Prostate gland (tissue), 2 donors: ENCODE measurements at regions not wholly inside any gene's neighbourhood (a gene's known extent, or its start where the extent isn't known, plus 50 kb on each side); places are given as distances from the start of the nearest gene placed in this dataset.

Source experiments
- DNase-seq: peaks from one replicate; pipeline ENCODE4 v3.0.0-alpha.2; 2019; ENCODE audit warnings: low spot score
- H3K27ac ChIP-seq, 2 donors: fragments of 200-600 bp; sonication (generic); 2 replicates each; pipeline ENCODE4 v1.5.1; 2017 to 2019
- H3K27me3 ChIP-seq: fragments of 200-600 bp; sonication (generic); replicated peaks from 2 replicates; pipeline ENCODE4 v1.5.1; 2019; ENCODE audit not compliant: insufficient read depth
- H3K36me3 ChIP-seq, 2 donors: fragments of 200-600 bp; sonication (generic); 1 replicate in 1 of 2; 2 replicates in 1 of 2; pipeline versions ENCODE4 v1.5.1 to v1.8.1; 2017 to 2019
- H3K4me1 ChIP-seq: fragments of 200-600 bp; sonication (generic); replicated peaks from 2 replicates; pipeline ENCODE4 v1.5.1; 2019
- H3K4me3 ChIP-seq, 2 donors: fragments of 200-600 bp; sonication (generic); 2 replicates each; pipeline ENCODE4 v1.5.1; 2017 to 2019
- H3K9me3 ChIP-seq: fragments of 200-600 bp; sonication (generic); 2 replicates; pipeline ENCODE4 v1.5.1; 2017
- POLR2A ChIP-seq: fragments of 450-650 bp; IDR thresholded peaks from one replicate; pipeline ENCODE4 v1.6.1; 2016; ENCODE audit warnings: antibody characterized with exemption, mild to moderate bottlenecking
- POLR2AphosphoS5 ChIP-seq: sonication (generic); formaldehyde crosslinking; IDR thresholded peaks from one replicate; pipeline ENCODE4 v1.6.1; 2017; ENCODE audit warnings: antibody characterized with exemption
- WGBS: methylation state at CpG from one replicate; pipeline ENCODE4 v1.1.5; 2018; 5-methylcytosine and 5-hydroxymethylcytosine counted together
- intact Hi-C: fragments of 100-400 bp; cut with DNase I; formaldehyde crosslinking; loops from one replicate; pipeline ENCODE4 v1.14.2; 2022
- TF ChIP-seq, protein P1 (sequence below), 4 experiments: fragments of 200-600 bp in 2 of 4; fragments of 450-650 bp in 2 of 4; sonication (generic) in 2 of 4; IDR thresholded peaks; 1 replicate in 3 of 4; 2 replicates in 1 of 4; pipeline ENCODE4 v1.5.1; 2016 to 2019; ENCODE audit warnings: antibody characterized with exemption in 4 of 4, mild to moderate bottlenecking in 2 of 4, moderate library complexity in 2 of 4

- no peaks in the 10 kb centered on the region for H3K9me3 ChIP-seq
- intact Hi-C loops, result no loop called here
- TF ChIP-seq POLR2A, result no peak
- TF ChIP-seq, protein P1, sequence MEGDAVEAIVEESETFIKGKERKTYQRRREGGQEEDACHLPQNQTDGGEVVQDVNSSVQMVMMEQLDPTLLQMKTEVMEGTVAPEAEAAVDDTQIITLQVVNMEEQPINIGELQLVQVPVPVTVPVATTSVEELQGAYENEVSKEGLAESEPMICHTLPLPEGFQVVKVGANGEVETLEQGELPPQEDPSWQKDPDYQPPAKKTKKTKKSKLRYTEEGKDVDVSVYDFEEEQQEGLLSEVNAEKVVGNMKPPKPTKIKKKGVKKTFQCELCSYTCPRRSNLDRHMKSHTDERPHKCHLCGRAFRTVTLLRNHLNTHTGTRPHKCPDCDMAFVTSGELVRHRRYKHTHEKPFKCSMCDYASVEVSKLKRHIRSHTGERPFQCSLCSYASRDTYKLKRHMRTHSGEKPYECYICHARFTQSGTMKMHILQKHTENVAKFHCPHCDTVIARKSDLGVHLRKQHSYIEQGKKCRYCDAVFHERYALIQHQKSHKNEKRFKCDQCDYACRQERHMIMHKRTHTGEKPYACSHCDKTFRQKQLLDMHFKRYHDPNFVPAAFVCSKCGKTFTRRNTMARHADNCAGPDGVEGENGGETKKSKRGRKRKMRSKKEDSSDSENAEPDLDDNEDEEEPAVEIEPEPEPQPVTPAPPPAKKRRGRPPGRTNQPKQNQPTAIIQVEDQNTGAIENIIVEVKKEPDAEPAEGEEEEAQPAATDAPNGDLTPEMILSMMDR (IDR thresholded peaks at IDR 0.05), result no peak
- no peak for TF ChIP-seq POLR2AphosphoS5
- H3K27me3 ChIP-seq, result no peaks in the 10 kb centered on the region
- H3K36me3 ChIP-seq, result no peaks in the 10 kb centered on the region
- 80% methylated on average over 2 of the region's 2 CpGs for WGBS
- DNase-seq, result no peak
- no peaks in the 10 kb centered on the region for H3K4me1 ChIP-seq
- H3K27ac ChIP-seq, result no peak overlapping the region
- no peak overlapping the region for H3K4me3 ChIP-seq
These were observed 299.8 kb upstream of the KITLG start for GRCh38 chr12:88880051-88880450.

DNA sequence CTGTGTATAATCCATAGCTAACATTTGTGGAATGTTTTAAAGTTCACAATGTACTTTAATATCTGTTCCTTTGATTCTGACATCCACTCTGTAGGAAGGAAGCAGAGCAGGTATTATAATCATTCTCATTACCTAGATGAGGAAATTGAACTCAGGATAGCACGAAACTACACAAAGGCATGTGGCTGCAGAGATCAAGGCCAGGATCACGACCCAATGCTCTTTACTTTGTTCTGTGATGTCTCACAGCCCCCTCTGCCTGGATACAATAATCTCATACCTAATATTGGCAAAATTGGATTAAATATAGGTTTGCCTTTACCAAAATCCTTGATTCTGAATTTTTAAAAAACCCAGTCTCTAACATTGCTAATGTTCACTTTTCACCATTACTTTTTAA is 298.0 kb upstream of the KITLG start:
- no peak overlapping the region for H3K27ac ChIP-seq
- intact Hi-C loops, result no loop called here
- H3K4me3 ChIP-seq, result no peak overlapping the region
- H3K36me3 ChIP-seq, result no peaks in the 10 kb centered on the region
- DNase-seq, result no peak
- 67% methylated on average over 2 of the region's 2 CpGs for WGBS
- H3K9me3 ChIP-seq, result no peaks in the 10 kb centered on the region
- H3K27me3 ChIP-seq, result no peaks in the 10 kb centered on the region
- no peak for TF ChIP-seq POLR2A
- no peak for TF ChIP-seq POLR2AphosphoS5
- TF ChIP-seq, protein P1 (IDR thresholded peaks at IDR 0.05), result no peak
- no peaks in the 10 kb centered on the region for H3K4me1 ChIP-seq

- Histone ChIP-seq H3K9me3 (no peaks in the 10 kb centered on the region), H3K4me1 (no peaks in the 10 kb centered on the region), H3K27me3 (no peaks in the 10 kb centered on the region), H3K36me3 (no peaks in the 10 kb centered on the region), H3K4me3 (no peak overlapping the region), H3K27ac (no peak overlapping the region)
- intact Hi-C loops, result no loop called here
- WGBS, result 82% methylated on average over 2 of the region's 2 CpGs
- no peak for TF ChIP-seq POLR2AphosphoS5
- DNase-seq, result no peak
These were observed 296.6 kb upstream of the KITLG start for GRCh38 chr12:88876857-88877256.

DNA sequence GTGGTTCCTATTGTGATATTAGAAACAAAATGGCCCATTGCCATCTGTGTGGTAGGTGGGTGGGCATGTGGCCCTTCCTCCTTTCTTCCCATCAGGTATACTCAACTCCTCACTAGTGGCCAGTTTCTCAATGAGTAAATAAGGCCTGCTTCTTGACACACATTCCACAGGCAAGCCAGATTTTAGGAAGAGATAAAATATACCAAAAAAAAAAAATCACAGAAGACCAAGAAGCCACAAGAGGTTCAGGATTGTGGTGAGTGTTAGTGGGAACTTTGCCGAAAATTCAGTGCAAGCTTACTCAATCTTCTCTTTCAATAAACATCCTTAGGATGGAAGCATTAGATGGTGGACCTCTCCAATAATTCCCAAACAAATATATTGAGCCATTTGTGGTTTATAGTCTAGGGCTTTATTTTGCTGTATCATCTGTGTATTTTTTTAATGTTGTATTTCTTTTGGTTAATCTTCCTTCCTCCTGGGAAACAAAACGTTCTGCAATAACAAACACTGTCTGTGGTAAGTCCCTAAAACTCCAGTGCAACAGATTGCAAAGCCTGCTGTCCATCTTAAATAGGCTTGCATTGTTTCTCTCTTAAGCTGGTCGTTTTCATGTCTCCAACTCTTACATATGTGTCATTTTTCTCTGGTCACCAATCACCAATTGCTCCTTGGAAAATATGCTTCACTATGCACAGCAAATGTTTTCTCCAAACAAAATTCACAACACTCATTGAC is 289.9 kb upstream of the KITLG start:
- TF ChIP-seq POLR2AphosphoS5 (no peak), POLR2A (no peak)
- TF ChIP-seq, protein P1 (IDR thresholded peaks at IDR 0.05), result no peak
- Histone ChIP-seq H3K4me1 (no peaks in the 10 kb centered on the region), H3K9me3 (no peaks in the 10 kb centered on the region), H3K27ac (no peak overlapping the region), H3K36me3 (no peaks in the 10 kb centered on the region), H3K27me3 (no peaks in the 10 kb centered on the region), H3K4me3 (no peak overlapping the region)
- no peak for DNase-seq
- 33% methylated on average over 3 of the region's 3 CpGs for WGBS
- intact Hi-C loops, result no loop called here

- no peak for DNase-seq
- Histone ChIP-seq H3K4me3 (no peak overlapping the region), H3K9me3 (no peaks in the 10 kb centered on the region), H3K27ac (no peak overlapping the region), H3K4me1 (no peaks in the 10 kb centered on the region), H3K27me3 (no peaks in the 10 kb centered on the region), H3K36me3 (no peaks in the 10 kb centered on the region)
- intact Hi-C loops, result no loop called here
- TF ChIP-seq, protein P1 (IDR thresholded peaks at IDR 0.05), result no peak
- TF ChIP-seq POLR2AphosphoS5 (no peak), POLR2A (no peak)
These were observed 287.8 kb upstream of the KITLG start for GRCh38 chr12:88868050-88868449.
